Omental fat pad (tissue), 3 donors: ENCODE measurements at regions not wholly inside any gene's neighbourhood (a gene's known extent, or its start where the extent isn't known, plus 50 kb on each side); places are given as distances from the start of the nearest gene placed in this dataset.

Experiments
- ATAC-seq: fragments of 150-250 bp; one replicate; pipeline ENCODE4 v1.9.1; 2016; ENCODE audit warnings: mild to moderate bottlenecking, moderate library complexity; ENCODE audit not compliant: low FRiP score
- DNase-seq: peaks from one replicate; pipeline ENCODE4 v3.0.0-alpha.2; 2019; ENCODE audit warnings: low spot score
- TF ChIP-seq, protein P1 (sequence below), 3 donors: fragments of 450-650 bp; IDR thresholded peaks; one replicate each; pipeline ENCODE4 v1.5.1; 2016 to 2017; ENCODE audit warnings: antibody characterized with exemption in 3 of 3, mild to moderate bottlenecking in 3 of 3, moderate library complexity in 2 of 3

GRCh38 chr1:221477252-221477651 lies 264.6 kb downstream of the DUSP10 start:
- TF ChIP-seq, protein P1, sequence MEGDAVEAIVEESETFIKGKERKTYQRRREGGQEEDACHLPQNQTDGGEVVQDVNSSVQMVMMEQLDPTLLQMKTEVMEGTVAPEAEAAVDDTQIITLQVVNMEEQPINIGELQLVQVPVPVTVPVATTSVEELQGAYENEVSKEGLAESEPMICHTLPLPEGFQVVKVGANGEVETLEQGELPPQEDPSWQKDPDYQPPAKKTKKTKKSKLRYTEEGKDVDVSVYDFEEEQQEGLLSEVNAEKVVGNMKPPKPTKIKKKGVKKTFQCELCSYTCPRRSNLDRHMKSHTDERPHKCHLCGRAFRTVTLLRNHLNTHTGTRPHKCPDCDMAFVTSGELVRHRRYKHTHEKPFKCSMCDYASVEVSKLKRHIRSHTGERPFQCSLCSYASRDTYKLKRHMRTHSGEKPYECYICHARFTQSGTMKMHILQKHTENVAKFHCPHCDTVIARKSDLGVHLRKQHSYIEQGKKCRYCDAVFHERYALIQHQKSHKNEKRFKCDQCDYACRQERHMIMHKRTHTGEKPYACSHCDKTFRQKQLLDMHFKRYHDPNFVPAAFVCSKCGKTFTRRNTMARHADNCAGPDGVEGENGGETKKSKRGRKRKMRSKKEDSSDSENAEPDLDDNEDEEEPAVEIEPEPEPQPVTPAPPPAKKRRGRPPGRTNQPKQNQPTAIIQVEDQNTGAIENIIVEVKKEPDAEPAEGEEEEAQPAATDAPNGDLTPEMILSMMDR (IDR thresholded peaks at IDR 0.05) = no peak
- DNase-seq (no peak), ATAC-seq (no peak)

GRCh38 chr1:221478050-221478949 lies 263.6 kb downstream of the DUSP10 start:
- DNase-seq = no peak

GRCh38 chr1:221487781-221488524 lies 253.9 kb downstream of the DUSP10 start:
- ATAC-seq = no peak
- TF ChIP-seq, protein P1 (IDR thresholded peaks at IDR 0.05) = no peak
- no peak for DNase-seq

More at GRCh38 chr1:221478050-221478949, 263.6 kb downstream of the DUSP10 start:
- peak; percentile 89 for ATAC-seq
- TF ChIP-seq, protein P1 (IDR thresholded peaks at IDR 0.05) = no peak

- DNase-seq = no peak
- no peak for ATAC-seq
- TF ChIP-seq, protein P1 (IDR thresholded peaks at IDR 0.05) = no peak
Observed at GRCh38 chr1:221488550-221488949, 253.3 kb downstream of the DUSP10 start.

DNA sequence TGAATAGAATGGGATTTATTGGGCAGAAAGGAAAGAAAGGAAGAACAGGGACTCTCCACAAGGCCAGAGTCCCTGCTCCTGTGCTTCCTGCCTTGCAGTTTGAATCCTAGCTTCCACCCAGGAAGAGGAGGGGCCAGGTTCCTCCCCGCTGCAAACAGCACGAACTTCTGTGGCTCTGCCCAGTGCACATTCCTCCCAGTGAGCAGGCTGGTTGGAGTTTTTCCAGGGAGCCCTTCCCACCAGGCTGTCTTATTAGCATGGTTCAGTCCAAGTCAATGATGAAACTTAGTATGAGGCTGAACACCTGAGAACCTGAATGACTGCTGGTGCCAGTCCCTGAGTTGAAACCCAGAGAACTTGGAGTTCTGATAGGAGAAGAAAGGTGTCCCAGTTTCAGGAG lies 247.2 kb downstream of the DUSP10 start:
- TF ChIP-seq, protein P1 (IDR thresholded peaks at IDR 0.05) = no peak
- DNase-seq (no peak), ATAC-seq (no peak)

DNA sequence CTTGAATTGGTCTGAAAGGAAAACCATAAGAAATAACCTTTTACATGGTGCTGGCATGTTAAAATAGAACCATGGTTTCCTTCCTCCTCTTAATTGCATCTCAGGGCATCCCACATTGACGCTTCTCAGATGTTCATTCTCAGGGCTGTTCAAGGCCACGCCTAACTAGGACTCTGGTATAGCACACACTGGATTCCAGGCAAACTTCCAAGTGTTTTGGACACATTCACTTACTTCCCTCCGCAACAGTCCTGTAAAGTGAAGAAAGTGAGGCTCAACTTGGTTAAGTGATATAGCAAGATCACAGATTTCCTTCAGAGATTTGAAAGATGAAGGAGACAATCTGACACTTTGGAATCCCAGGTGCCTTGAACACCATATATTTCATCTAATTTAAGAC lies 244.8 kb downstream of the DUSP10 start:
- TF ChIP-seq, protein P1 (IDR thresholded peaks at IDR 0.05) = no peak
- DNase-seq = no peak

More for the DNA sequence above, 244.8 kb downstream of the DUSP10 start:
- ATAC-seq = no peak
